Mesenchymal stem cell (in vitro differentiated cells and primary cell): ENCODE measurements at regions not wholly inside any gene's neighbourhood (a gene's known extent, or its start where the extent isn't known, plus 50 kb on each side); places are given as distances from the start of the nearest gene placed in this dataset.
"Not testable (repeated sequence)": the region's sequence is repeated elsewhere in the genome, so short reads cannot be mapped to it uniquely, and the experiment has no call there.

Experiments
- DNase-seq: peaks from one replicate; pipeline ENCODE4 v3.0.0-alpha.2; 2013
- H2AFZ ChIP-seq: one replicate; pipeline ENCODE4 v1.6.1; 2013; ENCODE audit warnings: low read depth, mild to moderate bottlenecking, control low read depth, inconsistent platforms, low read length, moderate library complexity
- H2AK5ac ChIP-seq: 2 replicates; pipeline ENCODE4 v1.6.1; 2013; ENCODE audit warnings: low read length, moderate library complexity, mild to moderate bottlenecking, inconsistent platforms; ENCODE audit not compliant: severe bottlenecking
- H2BK120ac ChIP-seq: one replicate; pipeline ENCODE4 v1.6.1; 2013; ENCODE audit warnings: low read depth, mild to moderate bottlenecking, inconsistent platforms, low read length, moderate library complexity
- H2BK12ac ChIP-seq, 2 experiments: one replicate each; pipeline ENCODE4 v1.6.1; 2013; ENCODE audit warnings: inconsistent platforms in 2 of 2, low read length in 2 of 2, mild to moderate bottlenecking in 2 of 2, moderate library complexity in 2 of 2, control low read depth in 1 of 2
- H2BK15ac ChIP-seq: one replicate; pipeline ENCODE4 v1.6.1; 2013; ENCODE audit warnings: mild to moderate bottlenecking, low read depth, inconsistent platforms; ENCODE audit not compliant: poor library complexity, severe bottlenecking
- H2BK5ac ChIP-seq: 2 replicates; pipeline ENCODE4 v1.6.1; 2013; ENCODE audit warnings: low read depth, mild to moderate bottlenecking, low read length, control low read depth, inconsistent platforms; ENCODE audit not compliant: poor library complexity, severe bottlenecking
- H3K14ac ChIP-seq, 2 experiments: one replicate each; pipeline ENCODE4 v1.6.1; 2013; ENCODE audit warnings: inconsistent platforms in 2 of 2, low read length in 2 of 2, control low read depth in 1 of 2, mild to moderate bottlenecking in 1 of 2, moderate library complexity in 1 of 2
- H3K18ac ChIP-seq, 2 experiments: one replicate each; pipeline ENCODE4 v1.6.1; 2013; ENCODE audit warnings: inconsistent platforms in 2 of 2, low read length in 2 of 2, control low read depth in 1 of 2, low read depth in 1 of 2, mild to moderate bottlenecking in 1 of 2
- H3K23ac ChIP-seq, 2 experiments: one replicate each; pipeline ENCODE4 v1.6.1; 2013; ENCODE audit warnings: inconsistent platforms in 2 of 2, low read length in 2 of 2, mild to moderate bottlenecking in 2 of 2, moderate library complexity in 2 of 2, control low read depth in 1 of 2
- H3K27ac ChIP-seq: 2 replicates; pipeline ENCODE4 v1.5.1; 2013; ENCODE audit warnings: mild to moderate bottlenecking, moderate library complexity, low read length, control low read depth, inconsistent platforms; ENCODE audit not compliant: poor library complexity, severe bottlenecking
- H3K27me3 ChIP-seq, 2 experiments: 2 replicates each; pipeline versions ENCODE4 v1.6.1 to v1.7.0; 2013; ENCODE audit warnings: low read length in 2 of 2, mild to moderate bottlenecking in 2 of 2, moderate library complexity in 2 of 2, control low read depth in 1 of 2, inconsistent platforms in 1 of 2; ENCODE audit not compliant: control insufficient read depth in 1 of 2, insufficient read depth in 1 of 2
- H3K36me3 ChIP-seq, 2 experiments: 2 replicates each; pipeline versions ENCODE4 v1.6.1 to v1.7.0; 2013; ENCODE audit warnings: low read length in 2 of 2, control low read depth in 1 of 2, inconsistent platforms in 1 of 2, low read depth in 1 of 2, mild to moderate bottlenecking in 1 of 2; ENCODE audit not compliant: insufficient read depth in 2 of 2, control insufficient read depth in 1 of 2
- H3K4ac ChIP-seq, 2 experiments: one replicate each; pipeline ENCODE4 v1.6.1; 2013; ENCODE audit warnings: inconsistent platforms in 2 of 2, low read length in 2 of 2, mild to moderate bottlenecking in 2 of 2, moderate library complexity in 2 of 2, control low read depth in 1 of 2, low read depth in 1 of 2
- H3K4me1 ChIP-seq: 2 replicates; pipeline ENCODE4 v1.6.1; 2013; ENCODE audit warnings: low read depth, low read length, control low read depth; ENCODE audit not compliant: control insufficient read depth, insufficient read depth
- H3K4me2 ChIP-seq: 2 replicates; pipeline ENCODE4 v1.6.1; 2013; ENCODE audit warnings: low read length, mild to moderate bottlenecking, inconsistent platforms; ENCODE audit not compliant: poor library complexity, severe bottlenecking
- H3K4me3 ChIP-seq, 2 experiments: 2 replicates each; pipeline versions ENCODE4 v1.5.1 to v1.7.0; 2013; ENCODE audit warnings: low read length in 2 of 2, mild to moderate bottlenecking in 2 of 2, control low read depth in 1 of 2, low read depth in 1 of 2; ENCODE audit not compliant: insufficient read depth in 1 of 2
- H3K79me1 ChIP-seq: replicated peaks from 2 replicates; pipeline ENCODE4 v1.6.1; 2013; ENCODE audit warnings: mild to moderate bottlenecking, control low read depth, low read length, inconsistent platforms; ENCODE audit not compliant: poor library complexity, severe bottlenecking
- H3K9ac ChIP-seq: 2 replicates; pipeline ENCODE4 v1.7.0; 2013; ENCODE audit warnings: mild to moderate bottlenecking, low read length, moderate library complexity
- H3K9me3 ChIP-seq: 2 replicates; pipeline ENCODE4 v1.7.0; 2013; ENCODE audit warnings: mild to moderate bottlenecking, low read length; ENCODE audit not compliant: control insufficient read depth
- H4K8ac ChIP-seq: one replicate; pipeline ENCODE4 v1.6.1; 2013; ENCODE audit warnings: inconsistent platforms, mild to moderate bottlenecking, low read length, moderate library complexity
- H4K91ac ChIP-seq: one replicate; pipeline ENCODE4 v1.6.1; 2013; ENCODE audit warnings: mild to moderate bottlenecking, low read length, inconsistent platforms
- WGBS: methylation state at CpG from one replicate; pipeline ENCODE4 v1.1.7; 2013; ENCODE audit warnings: mixed read lengths; 5-methylcytosine and 5-hydroxymethylcytosine counted together

DNA sequence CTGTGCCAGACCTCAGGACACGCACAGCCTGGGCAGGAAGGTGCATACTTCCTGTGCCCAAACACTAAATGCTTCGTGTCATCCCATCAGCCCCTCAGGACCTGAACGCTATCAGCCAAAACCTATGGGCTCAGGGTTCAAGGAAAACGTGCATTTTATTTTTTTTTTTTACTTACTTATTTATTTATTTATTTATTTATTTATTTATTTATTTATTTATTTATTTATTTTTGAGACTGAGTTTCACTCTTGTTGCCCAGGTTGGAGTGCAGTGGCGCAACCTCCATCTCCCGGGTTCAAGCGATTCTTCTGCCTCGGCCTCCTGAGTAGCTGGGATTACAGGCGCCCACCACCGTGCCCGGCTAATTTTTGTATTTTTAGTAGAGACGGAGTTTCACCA is 127.8 kb downstream of the RCHY1 start:
- H3K4me2 ChIP-seq, H3K79me1 ChIP-seq, H2BK15ac ChIP-seq, H3K14ac ChIP-seq, H4K8ac ChIP-seq, H3K27me3 ChIP-seq, H2BK12ac ChIP-seq, H3K4me1 ChIP-seq, H3K36me3 ChIP-seq, H2BK5ac ChIP-seq, DNase-seq, H3K18ac ChIP-seq, H3K9ac ChIP-seq, H3K4ac ChIP-seq, H4K91ac ChIP-seq, H3K23ac ChIP-seq, H3K27ac ChIP-seq, H3K9me3 ChIP-seq, H2AFZ ChIP-seq, H2BK120ac ChIP-seq, H3K4me3 ChIP-seq, H2AK5ac ChIP-seq: not testable (repeated sequence)
- WGBS, result 85% methylated on average over 10 of the region's 12 CpGs

DNA sequence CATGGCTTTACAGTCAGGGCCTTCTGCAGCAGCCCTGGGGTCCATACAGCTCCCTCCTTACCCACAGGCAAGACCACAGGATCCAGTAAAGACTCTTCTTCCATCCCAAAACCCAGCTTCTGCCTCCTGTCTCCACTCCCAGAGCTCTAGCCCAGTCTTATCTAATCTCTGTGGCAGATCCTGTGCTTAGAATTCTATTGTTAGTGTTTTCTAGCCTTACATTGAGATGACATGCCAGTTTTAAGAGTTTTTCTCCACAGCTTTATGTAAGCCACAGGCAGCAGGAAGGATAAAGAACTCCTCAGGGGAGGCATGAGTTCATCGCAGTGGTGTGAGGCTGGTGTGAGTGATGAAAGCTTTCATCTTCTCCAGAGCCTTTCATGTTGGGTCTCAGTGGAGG is 129.1 kb downstream of the RCHY1 start:
- Histone ChIP-seq H3K4me2 (no peak overlapping the region), H3K79me1 (no peaks in the 10 kb centered on the region), H4K8ac (no peak overlapping the region), H2BK5ac (no peak overlapping the region), H3K9me3 (no peaks in the 10 kb centered on the region), H2BK12ac (no peak overlapping the region), H3K9ac (no peak overlapping the region), H3K27ac (no peak overlapping the region), H3K4me1 (no peaks in the 10 kb centered on the region), H3K18ac (no peak overlapping the region), H2AK5ac (no peak overlapping the region), H3K36me3 (no peaks in the 10 kb centered on the region), H3K23ac (no peak overlapping the region), H2AFZ (no peak overlapping the region), H3K4me3 (no peak overlapping the region), H3K14ac (no peak overlapping the region), H4K91ac (no peak overlapping the region), H2BK15ac (no peak overlapping the region), H3K27me3 (no peaks in the 10 kb centered on the region), H2BK120ac (no peak overlapping the region), H3K4ac (no peak overlapping the region)
- 43% methylated on average over 1 of the region's 1 CpG for WGBS
- DNase-seq, result peak; percentile 11

GRCh38 chr4:75376543-75376942 is 137.7 kb downstream of the RCHY1 start:
- Histone ChIP-seq H2BK5ac (no peak overlapping the region), H2BK12ac (no peak overlapping the region)
- DNase-seq, result no peak

DNA sequence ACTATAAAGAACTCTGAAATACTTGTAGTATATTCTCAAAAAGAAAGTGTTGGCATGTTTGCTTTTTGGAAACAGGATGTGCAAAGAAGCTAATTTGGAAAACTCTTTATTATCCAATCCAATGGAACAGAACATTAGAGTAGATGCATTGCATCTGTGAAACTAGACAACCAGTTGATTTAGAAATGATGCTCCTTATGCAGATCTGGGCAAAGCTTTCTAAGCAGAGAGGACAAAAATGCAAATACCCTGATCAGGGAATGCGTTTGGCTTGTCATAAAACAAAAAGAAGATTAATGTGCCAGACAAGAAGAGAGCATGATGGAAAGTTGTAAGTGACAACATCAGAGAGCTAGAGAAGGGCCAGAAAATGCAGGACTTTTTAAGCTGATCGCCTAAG is 142.3 kb downstream of the RCHY1 start:
- Histone ChIP-seq H2BK15ac (no peak overlapping the region), H2BK5ac (no peak overlapping the region), H3K4me1 (no peaks in the 10 kb centered on the region), H3K23ac (no peak overlapping the region), H4K8ac (no peak overlapping the region), H2AFZ (no peak overlapping the region), H3K4me3 (no peak overlapping the region), H3K18ac (no peak overlapping the region), H3K14ac (no peak overlapping the region), H2BK120ac (no peak overlapping the region), H3K27ac (no peak overlapping the region), H3K9ac (no peak overlapping the region), H2BK12ac (no peak overlapping the region), H3K4me2 (no peak overlapping the region), H3K36me3 (no peaks in the 10 kb centered on the region), H3K4ac (no peak overlapping the region), H2AK5ac (no peak overlapping the region), H3K27me3 (no peaks in the 10 kb centered on the region), H3K9me3 (no peaks in the 10 kb centered on the region), H3K79me1 (no peaks in the 10 kb centered on the region), H4K91ac (no peak overlapping the region)
- DNase-seq, result no peak
- WGBS, result 80% methylated on average over 1 of the region's 2 CpGs

More at GRCh38 chr4:75376543-75376942, 137.7 kb downstream of the RCHY1 start:
- H3K4ac ChIP-seq, result no peak overlapping the region
- H3K36me3 ChIP-seq, result no peaks in the 10 kb centered on the region
- H2AFZ ChIP-seq, result no peak overlapping the region
- H4K8ac ChIP-seq, result no peak overlapping the region
- no peak overlapping the region for H4K91ac ChIP-seq
- H2BK120ac ChIP-seq, result no peak overlapping the region
- H3K27me3 ChIP-seq, result no peaks in the 10 kb centered on the region
- no peak overlapping the region for H3K18ac ChIP-seq
- H2BK15ac ChIP-seq, result no peak overlapping the region
- H3K79me1 ChIP-seq, result no peaks in the 10 kb centered on the region
- H3K4me2 ChIP-seq, result no peak overlapping the region
- H3K23ac ChIP-seq, result no peak overlapping the region
- H3K14ac ChIP-seq, result no peak overlapping the region
- no peak overlapping the region for H2AK5ac ChIP-seq
- H3K4me3 ChIP-seq, result no peak overlapping the region
- peaks cover 8% of the 10 kb centered on the region for H3K9me3 ChIP-seq
- no peaks in the 10 kb centered on the region for H3K4me1 ChIP-seq
- H3K27ac ChIP-seq, result no peak overlapping the region
- H3K9ac ChIP-seq, result no peak overlapping the region
